Activated naive CD4-positive, alpha-beta T cell (primary cell): ENCODE measurements at regions not wholly inside any gene's neighbourhood (a gene's known extent, or its start where the extent isn't known, plus 50 kb on each side); places are given as distances from the start of the nearest gene placed in this dataset.
"Not testable (repeated sequence)": the region's sequence is repeated elsewhere in the genome, so short reads cannot be mapped to it uniquely, and the experiment has no call there.

Experiments used
- DNase-seq, 4 experiments: peaks; one replicate each; lab custom pipeline; 2025; lab: John Stamatoyannopoulos, UW

- DNase-seq: no peak
Measured at GRCh38 chr14:105636935-105637334, 110.6 kb downstream of the TMEM121 start.

GRCh38 chr14:105637345-105637744 lies 111.0 kb downstream of the TMEM121 start:
- not testable (repeated sequence) for DNase-seq

GRCh38 chr14:105639969-105640931 lies 113.9 kb downstream of the TMEM121 start:
- not testable (repeated sequence) for DNase-seq

DNA sequence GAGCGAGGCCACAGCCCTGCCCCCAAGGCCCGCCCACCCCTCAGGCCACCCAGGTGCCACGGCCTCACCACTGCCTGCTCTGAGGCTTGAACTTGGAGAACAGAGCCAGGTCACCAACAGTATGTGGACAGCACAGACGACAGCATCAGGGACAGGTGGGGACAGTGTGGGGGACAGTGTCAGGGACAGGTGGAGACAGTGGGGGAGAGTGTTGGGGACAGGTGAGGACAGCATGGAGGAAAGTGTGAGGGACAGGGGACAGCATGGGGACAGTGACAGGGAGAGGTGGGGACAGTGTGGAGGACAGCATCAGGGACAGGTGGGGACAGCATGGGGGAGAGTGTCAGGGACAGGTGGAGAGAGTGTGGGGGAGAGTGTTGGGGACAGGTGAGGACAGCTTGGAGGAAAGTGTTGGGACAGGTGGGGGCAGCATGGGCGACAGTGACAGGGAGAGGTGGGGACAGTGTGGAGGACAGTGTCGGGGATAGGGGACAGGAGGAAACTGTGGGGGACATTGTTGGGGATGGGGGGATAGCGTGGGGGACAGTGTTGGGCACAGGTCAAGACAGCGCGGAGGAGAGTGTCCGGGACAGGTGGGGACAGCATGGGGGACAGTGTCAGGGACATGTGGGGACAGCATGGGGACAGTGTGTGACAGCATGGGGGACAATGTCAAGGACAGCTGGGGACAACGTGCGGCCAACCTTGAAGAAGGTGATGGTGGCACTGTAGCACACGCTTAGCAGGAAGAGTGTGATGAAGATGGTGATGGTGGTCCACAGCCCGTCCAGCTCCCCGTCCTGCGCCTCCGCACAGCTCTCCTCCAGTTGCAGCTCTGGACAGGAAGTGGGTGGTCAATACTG lies 114.9 kb downstream of the TMEM121 start:
- no peak for DNase-seq

- DNase-seq: not testable (repeated sequence)
Measured at GRCh38 chr14:105641951-105642350, 115.6 kb downstream of the TMEM121 start.

- DNase-seq: not testable (repeated sequence)
Measured at GRCh38 chr14:105642486-105642885, 116.1 kb downstream of the TMEM121 start.

- DNase-seq: not testable (repeated sequence)
Measured at GRCh38 chr14:105643406-105644052, 117.1 kb downstream of the TMEM121 start.

DNA sequence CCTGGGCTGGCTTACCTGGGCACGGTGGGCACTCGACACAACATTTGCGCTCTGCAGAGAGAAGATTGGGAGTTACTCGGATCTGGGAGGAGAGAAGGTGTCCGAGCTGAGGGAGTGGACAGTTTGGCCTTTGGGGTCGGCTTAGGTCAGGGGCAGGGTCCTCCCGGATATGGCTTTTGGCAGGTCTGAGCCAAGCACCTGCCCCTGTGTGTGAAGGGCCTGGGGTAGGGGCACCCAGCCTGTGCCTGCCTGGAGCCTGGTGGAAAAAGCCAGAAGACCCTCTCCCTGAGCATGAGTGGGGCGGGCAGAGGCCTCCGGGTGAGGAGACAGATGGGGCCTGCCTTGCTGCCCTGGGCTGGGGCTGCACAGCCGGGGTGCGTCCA lies 117.7 kb downstream of the TMEM121 start:
- DNase-seq: not testable (repeated sequence)

DNA sequence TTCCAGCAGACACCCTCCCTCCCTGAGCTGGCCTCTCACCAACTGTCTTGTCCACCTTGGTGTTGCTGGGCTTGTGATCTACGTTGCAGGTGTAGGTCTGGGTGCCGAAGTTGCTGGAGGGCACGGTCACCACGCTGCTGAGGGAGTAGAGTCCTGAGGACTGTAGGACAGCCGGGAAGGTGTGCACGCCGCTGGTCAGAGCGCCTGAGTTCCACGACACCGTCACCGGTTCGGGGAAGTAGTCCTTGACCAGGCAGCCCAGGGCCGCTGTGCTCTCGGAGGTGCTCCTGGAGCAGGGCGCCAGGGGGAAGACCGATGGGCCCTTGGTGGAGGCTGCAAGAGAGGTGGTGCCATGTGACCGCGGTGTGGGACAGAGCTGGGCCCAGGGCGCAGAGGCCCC lies 118.1 kb downstream of the TMEM121 start:
- not testable (repeated sequence) for DNase-seq

- not testable (repeated sequence) for DNase-seq
Measured at GRCh38 chr14:105644891-105645290, 118.5 kb downstream of the TMEM121 start.

GRCh38 chr14:105645389-105645788 lies 119.0 kb downstream of the TMEM121 start:
- DNase-seq: not testable (repeated sequence)

- DNase-seq: no peak
Measured at GRCh38 chr14:105646175-105646574, 119.8 kb downstream of the TMEM121 start.

DNA sequence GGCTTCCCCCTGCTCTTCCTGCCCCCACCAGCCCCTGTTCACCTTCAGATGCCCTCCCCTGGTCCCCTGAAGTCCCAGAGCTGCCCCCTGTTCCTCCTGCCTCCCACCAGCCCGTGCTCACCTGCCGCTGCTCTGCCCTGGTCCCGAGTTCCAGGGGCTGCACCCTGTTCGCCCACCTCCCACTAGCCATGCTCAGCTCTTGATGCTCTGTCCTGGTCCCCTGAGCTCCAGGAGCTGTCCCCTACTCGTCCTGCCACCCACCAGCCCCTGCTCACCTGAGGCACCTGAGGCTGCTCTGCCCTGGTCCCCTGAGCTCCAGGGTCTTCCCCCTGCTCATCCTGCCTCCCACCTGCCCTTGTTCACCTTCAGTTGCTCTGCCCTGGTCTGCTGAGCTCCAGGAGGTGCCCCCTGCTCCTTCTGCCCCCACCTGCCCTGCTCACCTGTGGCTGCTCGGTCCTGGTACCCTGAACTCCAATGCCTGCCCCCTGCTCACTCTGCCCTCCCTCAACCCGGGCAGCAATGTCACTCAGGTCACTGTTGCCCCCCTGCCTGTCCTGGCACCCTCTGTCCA lies 120.4 kb downstream of the TMEM121 start:
- not testable (repeated sequence) for DNase-seq

GRCh38 chr14:105647426-105647783 lies 121.0 kb downstream of the TMEM121 start:
- not testable (repeated sequence) for DNase-seq

DNA sequence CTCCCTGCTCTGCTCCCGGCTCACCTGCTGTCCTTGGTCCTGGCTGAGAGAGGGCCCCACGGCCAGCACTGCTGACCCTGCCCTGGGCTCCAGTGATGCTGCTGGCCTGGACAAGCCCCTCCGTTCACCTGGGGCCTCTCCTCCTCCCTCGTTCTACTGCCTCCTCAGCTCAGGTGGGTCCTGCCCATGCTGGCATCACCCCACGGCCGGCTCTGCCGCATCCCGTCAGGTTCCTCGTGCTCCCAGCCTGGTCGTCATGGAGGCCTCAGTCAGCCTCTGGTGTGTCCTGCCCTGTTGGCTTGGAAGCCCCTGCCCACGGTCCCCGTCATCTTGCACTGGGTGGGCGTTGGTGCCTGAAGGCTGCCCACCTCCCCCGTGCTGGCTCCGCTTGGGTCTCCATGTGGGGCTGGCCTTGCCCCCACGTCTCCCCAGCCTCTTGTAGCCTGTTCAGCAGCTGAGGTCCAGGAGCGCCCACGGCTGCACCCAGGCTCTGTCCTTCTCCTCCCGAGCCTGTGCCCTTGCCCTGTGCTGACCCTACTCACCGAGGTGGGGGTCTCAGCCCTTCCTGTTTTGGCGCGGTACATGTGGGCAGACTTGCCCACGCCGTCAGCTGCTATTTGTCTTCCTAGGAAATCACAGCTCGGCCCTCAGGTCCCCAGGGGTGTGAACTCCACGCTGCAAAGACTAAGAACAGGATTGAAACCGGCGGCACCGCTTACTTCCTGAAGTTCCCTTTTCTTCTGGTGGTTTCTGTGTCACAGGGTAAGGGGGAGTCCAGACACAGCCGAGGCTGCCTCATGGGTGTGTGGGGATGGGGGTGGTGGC lies 121.6 kb downstream of the TMEM121 start:
- DNase-seq: no peak

DNA sequence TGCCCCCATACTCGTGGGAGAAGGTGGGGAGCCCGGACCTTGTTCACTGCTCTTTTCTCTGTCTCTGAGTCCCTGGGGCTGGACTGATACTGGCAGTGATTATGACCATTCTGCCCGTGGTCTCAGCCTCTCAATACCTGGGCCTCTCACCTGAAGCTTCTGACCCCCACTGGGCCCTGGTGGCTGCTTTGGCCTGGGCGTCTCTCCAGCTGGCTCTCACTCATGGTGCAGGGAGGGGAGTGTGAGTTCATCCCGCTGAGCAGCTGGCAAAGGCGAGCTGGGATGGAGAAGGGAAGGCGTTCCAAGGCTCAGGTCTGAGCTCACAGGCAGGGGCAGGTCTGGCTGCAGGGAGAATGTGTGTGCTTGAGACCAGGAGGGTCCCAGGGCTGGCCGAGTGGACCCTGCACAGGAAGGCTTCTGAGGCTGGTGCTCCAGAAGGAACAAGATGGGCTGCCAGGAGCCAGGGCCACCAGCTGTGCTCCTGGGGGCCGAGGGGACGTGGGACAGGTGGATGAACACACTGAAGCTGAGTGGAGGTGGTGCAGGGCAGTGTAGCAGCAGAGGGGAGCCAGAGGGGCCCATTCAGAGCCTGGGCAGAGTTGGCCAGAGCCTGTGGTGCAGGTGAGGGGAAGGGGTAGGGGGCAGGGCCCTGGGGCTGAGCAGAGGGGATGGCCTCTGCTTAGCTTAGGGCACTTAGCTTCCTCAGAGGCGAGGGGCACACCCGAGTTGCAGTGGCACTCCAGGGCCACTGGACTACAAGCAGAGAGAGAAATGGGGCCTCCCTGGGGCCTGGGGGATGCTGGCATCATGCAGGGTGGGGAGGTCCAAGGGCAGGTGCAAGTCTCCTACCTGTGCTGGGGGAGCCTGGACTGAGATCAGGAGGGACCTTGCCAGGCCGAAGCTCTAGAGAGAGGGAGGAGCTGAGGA lies 122.5 kb downstream of the TMEM121 start:
- not testable (repeated sequence) for DNase-seq

DNA sequence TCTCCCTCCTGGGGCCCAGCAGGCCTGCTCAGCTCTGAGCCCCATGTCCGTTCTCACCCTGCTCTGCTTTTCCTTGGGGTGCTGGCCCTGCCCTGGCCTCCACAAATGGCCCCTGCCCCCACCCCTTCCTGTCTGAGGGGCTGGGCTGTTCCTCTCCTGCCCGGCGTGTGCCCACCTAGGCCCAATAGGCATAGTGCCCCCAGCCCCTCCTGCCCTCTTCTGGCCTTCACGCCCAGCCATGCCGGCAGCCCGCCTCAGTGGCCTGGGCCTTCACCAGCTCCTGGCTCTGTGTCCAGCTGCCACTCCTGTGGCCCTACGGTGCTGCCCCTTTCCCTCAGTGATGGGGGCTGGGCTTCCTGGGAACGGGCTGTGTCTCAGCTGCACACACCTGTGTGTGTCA lies 125.9 kb downstream of the TMEM121 start:
- not testable (repeated sequence) for DNase-seq

GRCh38 chr14:105653921-105654320 lies 127.5 kb downstream of the TMEM121 start:
- not testable (repeated sequence) for DNase-seq

DNA sequence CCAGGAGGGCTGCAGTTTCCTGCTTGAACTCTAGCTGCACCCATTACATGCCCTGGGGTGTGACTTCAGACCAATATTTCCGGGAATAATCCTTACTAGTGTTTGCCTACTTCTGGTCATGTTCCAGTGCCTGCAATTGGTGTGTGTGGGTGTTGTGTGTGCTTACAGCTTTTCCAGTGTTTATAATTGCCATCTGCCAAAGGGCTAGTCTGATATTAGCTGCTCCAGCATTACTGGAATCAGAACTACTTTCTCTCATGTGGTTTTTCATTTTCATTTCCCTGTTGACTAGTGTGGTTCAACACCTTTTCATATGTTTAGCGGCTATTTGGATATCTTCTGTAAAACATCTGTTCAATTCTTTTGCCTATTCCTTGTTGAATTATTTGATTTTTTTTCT lies 132.9 kb downstream of the TMEM121 start:
- DNase-seq: not testable (repeated sequence)
